ENCODE measurements at regions not wholly inside any gene's neighbourhood (a gene's known extent, or its start where the extent isn't known, plus 50 kb on each side); places are given as distances from the start of the nearest gene placed in this dataset.

GRCh38 chr15:31842532-31843195 lies 187.7 kb upstream of the CHRNA7 start:
- TF ChIP-seq CTCF (conservative IDR thresholded peaks at IDR 0.05) (no peak), ZFX (IDR thresholded peaks at IDR 0.05) (no peak)
- no peak overlapping the region for H3K27ac ChIP-seq

GRCh38 chr15:31843426-31844055 lies 186.8 kb upstream of the CHRNA7 start:
- no peak overlapping the region for H3K27ac ChIP-seq
- TF ChIP-seq CTCF (conservative IDR thresholded peaks at IDR 0.05) (no peak), ZFX (IDR thresholded peaks at IDR 0.05) (no peak)

- TF ChIP-seq ZFX (IDR thresholded peaks at IDR 0.05) (no peak), CTCF (conservative IDR thresholded peaks at IDR 0.05) (no peak)
- H3K27ac ChIP-seq, result no peak overlapping the region
These were observed 184.5 kb upstream of the CHRNA7 start for GRCh38 chr15:31845791-31846190.

- no peak for TF ChIP-seq ZFX (IDR thresholded peaks at IDR 0.05)
- no peak for TF ChIP-seq CTCF (conservative IDR thresholded peaks at IDR 0.05)
These were observed 182.4 kb upstream of the CHRNA7 start for GRCh38 chr15:31847961-31848360.

GRCh38 chr15:31848621-31849020 lies 181.7 kb upstream of the CHRNA7 start:
- no peak overlapping the region for H3K27ac ChIP-seq
- TF ChIP-seq CTCF (conservative IDR thresholded peaks at IDR 0.05) (no peak), ZFX (IDR thresholded peaks at IDR 0.05) (no peak)

More at GRCh38 chr15:31847961-31848360, 182.4 kb upstream of the CHRNA7 start:
- H3K27ac ChIP-seq, result no peak overlapping the region

- TF ChIP-seq CTCF (conservative IDR thresholded peaks at IDR 0.05), result no peak
- TF ChIP-seq ZFX (IDR thresholded peaks at IDR 0.05), result no peak
- H3K27ac ChIP-seq, result no peak overlapping the region
These were observed 177.1 kb upstream of the CHRNA7 start for GRCh38 chr15:31852933-31853799.

GRCh38 chr15:31856581-31856980 lies 173.7 kb upstream of the CHRNA7 start:
- TF ChIP-seq CTCF (conservative IDR thresholded peaks at IDR 0.05) (no peak), ZFX (IDR thresholded peaks at IDR 0.05) (no peak)
- H3K27ac ChIP-seq, result no peak overlapping the region

All from C4-2B (cell line).